GM18870 (cell line): ENCODE measurements at regions not wholly inside any gene's neighbourhood (a gene's known extent, or its start where the extent isn't known, plus 50 kb on each side); places are given as distances from the start of the nearest gene placed in this dataset.
"Not testable (repeated sequence)": the region's sequence is repeated elsewhere in the genome, so short reads cannot be mapped to it uniquely, and the experiment has no call there.

ENCODE experiments used
- ATAC-seq: cut with Tn5 transposase; IDR thresholded peaks from one replicate; pipeline ENCODE4 v1.9.1; 2021; ENCODE audit warnings: moderate library complexity; ENCODE audit not compliant: unreplicated experiment

DNA sequence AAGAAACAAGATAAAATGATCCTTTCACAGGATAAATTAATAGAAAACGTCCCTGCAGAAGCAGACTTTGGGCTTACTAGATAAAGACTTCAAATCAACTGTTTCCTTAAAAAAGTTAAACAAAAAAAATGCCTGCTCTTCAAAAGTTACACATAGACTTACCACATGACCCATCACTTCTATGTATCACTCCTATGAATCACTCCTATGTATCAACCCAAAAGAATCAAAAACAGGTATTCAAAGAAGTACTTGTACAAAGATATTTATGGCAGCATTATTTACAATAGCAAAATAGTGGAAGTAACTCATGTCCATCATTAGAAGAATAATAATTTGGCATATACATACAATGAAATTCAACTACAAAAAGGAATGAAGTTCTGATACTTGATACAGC is 56.3 kb upstream of the PRDM9 start:
- no peak for ATAC-seq

DNA sequence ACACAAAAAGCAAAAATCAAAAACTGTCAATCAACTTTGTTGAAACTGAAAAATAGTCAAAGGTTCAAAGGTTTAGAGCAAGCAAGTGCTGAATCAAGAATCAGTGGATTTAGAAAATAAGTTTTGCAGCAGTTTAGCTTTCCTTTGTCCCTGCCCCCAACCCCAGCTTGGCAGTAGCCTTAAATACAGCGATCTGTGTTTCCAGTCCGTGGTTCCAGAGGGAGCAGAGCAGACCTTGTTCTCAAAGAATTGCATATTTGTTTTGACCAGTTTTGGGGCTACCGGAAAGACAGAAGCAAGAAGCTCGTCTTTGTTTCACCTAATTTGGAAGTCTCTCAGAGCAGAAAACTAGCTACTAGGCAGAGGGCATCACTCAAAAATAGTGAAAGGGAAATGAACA is 57.2 kb upstream of the PRDM9 start:
- ATAC-seq = no peak

DNA sequence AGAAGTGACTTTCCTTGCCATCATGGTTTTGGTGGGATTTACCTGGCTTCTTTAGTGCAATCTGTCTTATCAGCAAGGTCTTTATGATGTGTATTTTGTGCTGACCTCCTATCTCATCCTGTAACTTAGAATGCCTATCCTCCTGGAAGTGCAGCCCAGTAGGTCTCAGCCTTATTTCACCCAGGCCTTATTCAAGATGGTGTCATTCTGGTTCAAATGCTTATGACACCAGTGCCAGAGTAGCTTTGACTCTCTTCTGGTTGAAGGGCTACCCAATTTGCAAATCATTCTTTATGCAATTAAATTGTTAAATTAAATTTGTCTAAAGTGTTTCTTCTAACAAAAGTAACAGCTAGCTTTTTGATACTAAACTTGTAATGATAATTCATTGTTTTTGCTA is 58.8 kb upstream of the PRDM9 start:
- ATAC-seq = no peak

DNA sequence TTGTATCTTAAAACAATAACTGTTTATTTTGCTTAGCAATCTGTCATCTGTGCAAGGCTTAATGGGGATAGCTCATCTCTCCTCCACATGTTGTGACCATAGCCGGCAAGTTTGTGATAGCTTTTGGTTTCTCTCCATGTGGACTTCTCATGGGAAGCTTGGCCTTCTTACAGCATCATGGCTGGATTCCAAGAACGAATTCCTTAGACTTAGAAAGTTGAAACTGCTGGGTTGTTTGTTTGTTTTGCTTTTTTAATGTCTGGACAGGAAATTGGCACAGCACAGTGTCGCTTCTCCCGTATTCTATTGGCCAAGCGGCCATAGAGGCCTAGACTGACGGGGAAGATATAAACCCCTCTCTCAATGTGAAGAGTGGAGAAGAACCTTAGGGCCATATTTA is 61.0 kb upstream of the PRDM9 start:
- ATAC-seq = no peak

DNA sequence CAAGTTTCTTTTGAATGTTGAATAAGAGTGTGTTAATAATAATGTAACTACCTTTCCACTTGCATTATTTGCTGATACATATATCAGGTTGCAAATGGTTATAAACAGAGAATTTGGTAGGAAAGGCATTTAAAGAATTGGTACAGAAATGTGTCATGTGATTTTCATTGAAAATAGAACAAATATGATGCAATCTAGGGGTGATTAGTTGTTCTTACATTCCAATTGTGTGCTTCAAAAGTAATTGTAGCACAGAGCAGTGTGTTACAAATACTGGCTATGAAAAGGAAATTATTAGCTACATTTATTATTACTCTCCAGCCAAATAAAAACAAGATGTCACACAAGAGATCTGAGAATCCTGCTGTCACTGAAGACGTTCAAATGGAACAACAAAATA is 61.8 kb upstream of the PRDM9 start:
- no peak for ATAC-seq

DNA sequence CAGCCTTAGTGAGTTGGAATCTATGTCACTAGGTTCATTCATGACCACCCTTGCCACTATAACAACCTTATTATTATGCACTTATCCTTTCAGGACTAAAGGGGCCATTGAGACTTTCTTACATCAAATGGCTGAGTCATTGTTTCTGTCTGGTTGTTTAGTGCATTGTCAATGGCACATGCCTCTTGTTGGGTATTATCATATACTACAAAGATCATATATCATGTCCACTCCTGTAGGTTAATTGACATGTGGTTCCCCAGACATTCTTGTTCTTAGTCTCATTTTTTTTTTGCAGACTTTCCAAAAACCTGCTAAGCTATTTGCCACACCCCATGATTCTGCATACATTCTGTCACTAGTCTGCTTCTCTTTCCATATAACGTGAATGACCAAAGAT is 66.7 kb upstream of the PRDM9 start:
- ATAC-seq = no peak

DNA sequence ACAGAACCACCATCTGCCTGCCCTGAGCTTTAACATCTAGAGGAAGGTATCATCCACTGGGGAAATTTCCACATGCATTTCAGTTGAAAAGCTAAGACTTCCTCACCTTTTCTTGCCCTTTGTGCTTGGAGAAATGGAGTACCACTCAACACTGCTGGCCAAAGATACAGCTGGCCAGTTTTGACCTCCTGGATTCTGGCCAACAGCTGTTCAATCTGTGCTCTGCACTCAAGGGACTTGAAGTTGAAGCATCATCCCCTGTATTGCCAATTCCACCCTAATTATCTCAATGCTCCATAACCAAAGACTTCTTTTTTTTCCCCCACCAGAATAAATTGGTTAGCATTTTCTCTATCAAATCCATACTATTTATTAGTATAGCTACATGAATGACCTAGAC is 70.4 kb upstream of the PRDM9 start:
- no peak for ATAC-seq

DNA sequence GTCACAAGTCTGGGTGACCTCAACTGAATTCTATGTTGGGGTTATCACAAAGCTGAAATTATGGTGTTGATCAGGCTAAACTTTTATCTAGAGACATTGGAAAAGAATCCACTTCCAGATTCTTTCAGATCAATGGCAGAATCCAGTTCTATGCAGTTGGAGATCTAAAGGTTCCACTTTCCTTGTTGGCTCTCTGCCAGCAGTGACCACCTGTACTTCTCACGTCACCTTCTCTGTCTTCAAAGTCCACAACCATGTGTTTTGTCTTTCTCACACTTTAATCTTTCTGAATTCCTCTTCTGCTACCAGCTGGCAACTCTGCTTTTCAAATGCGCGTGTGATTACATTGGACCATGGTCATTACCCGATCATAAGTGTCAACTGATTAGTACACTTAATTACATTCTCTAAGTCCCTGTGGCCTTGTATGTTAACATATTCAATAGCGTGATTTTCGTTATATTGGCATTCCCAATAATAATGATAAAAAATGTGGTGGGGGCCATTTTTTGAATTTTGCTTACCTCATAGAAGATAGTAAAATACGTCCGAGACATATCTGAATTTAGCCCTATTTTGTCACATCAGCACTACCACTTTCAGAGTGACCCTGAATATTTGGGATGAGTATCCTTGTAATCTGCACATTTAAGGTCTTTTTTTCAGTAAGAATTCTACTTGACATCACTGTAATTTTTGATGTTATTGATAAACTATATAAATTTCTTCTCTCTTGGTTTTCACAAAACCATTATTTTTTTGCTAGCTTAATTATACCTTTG is 73.7 kb upstream of the PRDM9 start:
- no peak for ATAC-seq

DNA sequence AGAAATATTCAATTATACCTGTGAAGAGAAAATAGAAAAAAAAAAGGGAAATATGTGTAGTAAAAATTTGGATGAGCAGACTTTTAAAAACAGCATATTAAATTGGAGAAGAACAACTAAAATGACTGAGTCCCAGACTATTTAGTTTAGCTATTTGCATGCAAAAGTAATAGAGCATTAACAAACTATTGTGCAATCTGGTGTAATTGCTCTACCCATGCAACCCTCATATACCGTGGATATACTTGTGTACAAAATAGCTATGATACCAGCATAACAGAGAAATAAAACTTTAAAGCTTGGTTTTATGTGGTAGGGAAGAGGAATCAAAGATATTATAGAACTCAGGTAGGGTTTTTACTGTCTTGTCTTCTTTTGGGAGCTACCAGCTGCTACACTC is 78.7 kb upstream of the PRDM9 start:
- no peak for ATAC-seq

DNA sequence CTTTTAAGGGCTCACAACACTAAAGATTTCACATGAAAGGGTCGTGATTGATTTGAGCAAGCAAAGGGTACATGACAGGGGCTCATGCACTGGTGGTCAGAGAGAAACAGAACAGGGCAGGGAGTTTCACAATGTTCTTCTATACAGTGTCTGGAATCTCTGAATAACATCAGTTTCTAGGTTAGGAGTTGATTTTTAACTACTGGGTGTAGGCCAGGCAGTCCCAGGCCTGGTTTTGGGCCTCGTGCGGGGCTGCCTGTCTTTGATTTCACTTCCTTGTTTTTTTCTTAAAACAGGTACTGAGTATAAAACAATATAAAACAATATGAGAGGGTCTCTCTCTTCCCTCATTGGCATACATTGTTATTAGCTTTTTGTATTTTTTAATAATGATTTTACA is 87.2 kb upstream of the PRDM9 start:
- ATAC-seq = not testable (repeated sequence)

DNA sequence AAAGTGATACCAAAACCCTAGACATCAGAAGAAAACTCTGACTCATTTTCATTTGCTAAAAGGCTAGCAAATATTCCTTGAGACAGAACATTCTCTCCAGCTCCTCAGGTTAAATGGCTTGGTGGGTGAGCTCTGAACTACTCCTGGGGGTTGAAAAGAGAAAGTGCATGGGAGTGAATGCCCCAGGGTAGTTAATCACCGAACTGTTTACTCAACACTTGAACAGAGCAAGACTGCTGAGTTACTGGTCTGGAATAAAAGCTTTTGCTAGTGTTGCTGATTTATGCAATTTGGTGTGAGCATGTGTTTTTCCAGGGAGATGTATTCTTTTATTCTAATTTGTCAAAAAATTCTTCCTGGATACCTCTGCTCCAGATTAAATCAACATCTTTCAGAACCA is 88.3 kb upstream of the PRDM9 start:
- no peak for ATAC-seq

DNA sequence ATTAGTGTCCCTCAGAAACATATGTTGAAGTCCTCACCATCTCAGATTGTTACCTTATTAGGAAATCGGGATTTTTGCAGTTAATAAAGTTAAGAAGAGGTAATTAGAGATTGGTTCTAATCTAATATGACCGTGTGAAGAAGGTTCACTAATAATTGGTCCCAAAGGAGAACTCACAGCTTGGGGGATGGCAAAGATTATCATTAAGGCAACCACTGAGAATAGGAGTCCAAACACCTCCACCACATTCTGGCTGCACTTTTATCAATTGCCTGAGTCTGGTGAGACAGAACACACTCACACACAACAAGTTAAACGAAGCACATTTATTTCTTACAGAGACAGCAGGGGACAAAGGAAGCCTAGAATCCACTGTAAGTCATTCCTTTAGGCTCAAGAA is 94.9 kb upstream of the PRDM9 start:
- ATAC-seq = no peak

DNA sequence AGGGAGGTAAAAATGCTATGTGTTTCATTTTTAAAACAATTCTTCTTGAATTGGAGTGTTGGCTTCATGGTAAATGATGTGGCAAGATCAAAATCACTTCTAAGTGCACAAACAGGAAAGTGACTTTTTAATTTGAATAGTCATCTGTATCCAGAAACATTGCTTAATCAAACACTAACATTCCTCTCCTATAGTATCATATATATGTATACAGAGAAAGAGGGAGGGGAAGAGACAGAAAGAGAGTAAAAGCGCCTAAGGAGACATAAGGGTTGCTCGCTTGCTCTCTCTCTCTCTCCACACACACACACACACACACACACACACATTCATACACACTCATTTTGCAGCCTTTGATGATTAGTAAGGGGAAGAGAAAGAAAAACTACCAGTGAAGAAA is 95.4 kb upstream of the PRDM9 start:
- ATAC-seq = no peak

DNA sequence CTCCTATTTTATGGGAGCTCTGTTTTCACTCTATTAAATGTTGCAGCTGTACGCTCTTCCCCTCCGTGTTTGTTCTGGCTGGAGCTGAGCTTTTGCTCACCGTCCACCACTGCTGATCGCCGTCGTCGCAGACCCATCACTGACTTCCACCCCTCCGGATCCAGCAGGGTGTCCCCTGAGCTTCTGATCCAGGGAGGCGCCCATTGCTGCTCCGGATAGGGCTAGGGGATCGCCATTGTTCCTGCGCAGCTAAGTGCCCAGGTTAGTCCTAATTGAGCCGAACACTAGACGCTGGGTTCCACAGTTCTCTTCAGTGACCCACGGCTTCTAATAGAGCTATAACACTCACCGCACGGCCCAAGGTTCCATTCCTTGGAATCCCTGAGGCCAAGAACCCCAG is 96.2 kb upstream of the PRDM9 start:
- ATAC-seq = no peak

DNA sequence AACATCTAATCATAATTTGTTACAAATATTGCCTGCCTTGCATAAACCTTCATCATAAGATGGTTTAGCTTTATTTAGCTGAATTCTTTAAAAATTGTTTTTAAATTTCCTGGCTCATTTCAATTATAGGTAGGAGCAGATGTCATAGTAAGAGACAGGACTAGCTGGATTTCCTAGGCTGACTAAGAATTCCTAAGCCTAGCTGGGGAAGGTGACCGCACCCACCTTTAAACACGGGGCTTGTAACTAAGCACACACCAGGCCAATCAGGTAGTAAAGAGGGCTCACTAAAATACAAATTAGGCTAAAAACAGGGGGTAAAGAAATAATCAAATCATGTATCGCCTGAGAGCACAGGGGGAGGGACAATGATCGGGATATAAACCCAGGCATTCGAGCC is 96.6 kb upstream of the PRDM9 start:
- ATAC-seq = not testable (repeated sequence)

DNA sequence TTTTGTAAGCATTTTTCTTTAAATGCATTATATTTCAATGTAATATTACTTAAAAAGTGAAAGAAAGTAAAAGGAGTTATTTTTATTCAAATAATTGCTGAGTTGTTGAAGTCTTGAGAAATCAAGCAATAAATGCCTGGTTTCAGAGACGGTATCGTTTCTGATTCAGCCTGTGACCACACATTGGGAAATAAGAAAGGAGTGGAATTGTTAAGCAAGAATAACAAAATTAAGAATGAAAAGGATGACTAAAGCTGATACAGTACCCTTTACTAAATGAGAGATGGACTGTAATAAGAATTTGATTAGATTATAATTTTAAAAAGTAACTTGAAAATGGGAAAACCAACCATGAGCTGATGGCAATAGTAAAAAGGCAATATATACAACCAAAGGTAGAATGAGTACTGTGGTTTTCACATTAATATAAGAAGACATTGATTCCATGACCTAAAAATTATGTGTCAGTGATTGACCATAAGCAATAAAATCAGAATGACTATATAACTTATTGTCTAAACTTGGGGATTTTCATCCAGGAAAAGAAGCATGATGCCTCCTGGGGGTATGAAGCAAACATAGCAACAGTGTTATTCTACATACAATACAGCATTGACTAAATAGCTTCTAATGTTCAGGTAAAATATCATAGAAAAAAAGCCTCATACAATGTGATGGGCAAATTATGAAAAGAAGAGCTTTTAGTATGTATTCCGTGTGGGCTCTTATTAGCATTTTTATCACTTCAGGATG is 101.9 kb upstream of the PRDM9 start:
- ATAC-seq = no peak

DNA sequence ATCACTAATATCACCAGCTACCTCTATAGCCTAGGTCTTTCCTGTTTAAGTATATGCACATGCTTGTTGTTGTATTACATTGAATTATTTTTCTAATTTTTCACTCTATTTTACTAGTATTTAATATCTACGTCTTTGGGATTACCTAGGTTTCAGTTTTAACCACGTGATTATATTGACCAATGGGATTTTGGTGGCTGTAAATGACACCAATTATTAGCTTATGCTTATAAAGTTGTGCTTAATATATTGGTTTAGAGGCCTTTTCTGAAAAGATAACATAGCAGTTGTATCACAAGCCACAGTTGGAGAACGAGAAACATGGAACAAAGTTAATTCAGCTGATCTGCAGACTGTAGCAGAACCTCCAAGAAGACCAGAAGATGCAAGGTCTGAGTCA is 104.8 kb upstream of the PRDM9 start:
- ATAC-seq = no peak

DNA sequence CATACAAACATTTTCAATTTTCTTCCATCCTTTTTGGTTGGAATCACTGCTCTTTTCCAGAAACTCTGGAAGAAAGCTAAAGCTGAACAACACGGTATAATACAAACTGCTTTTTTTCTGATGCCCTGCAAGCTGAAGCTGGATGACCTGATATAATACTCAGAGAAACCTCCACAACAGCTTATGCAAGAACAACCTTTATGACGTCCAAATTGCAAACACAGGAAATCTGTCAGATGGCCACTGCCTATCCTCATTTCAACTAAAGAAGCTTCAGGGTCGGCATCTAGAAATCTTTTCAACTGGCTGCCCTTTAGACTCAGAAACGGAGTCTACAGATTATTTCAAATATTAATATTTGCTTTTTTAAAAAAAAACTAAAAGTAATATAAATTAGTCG is 106.5 kb upstream of the PRDM9 start:
- ATAC-seq = no peak

DNA sequence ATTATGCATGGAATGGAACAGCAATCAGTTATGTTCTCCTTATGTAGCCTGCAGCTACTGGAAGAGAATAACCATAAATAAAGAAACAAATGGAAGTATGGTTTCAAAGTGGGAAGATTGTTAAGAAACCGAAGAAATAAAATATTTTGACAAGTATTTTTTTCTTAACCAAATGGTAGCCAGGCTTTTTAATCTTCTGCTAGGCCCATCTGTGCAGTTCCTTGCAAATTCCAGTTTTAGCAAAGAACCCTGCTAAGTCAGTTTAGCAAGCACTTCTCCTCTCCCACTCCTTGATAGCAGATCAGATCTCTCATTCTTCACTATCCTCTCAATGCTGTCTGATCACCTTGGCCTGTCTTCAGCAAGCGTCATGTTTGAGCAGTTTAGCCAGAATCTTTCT is 111.1 kb upstream of the PRDM9 start:
- ATAC-seq = no peak

DNA sequence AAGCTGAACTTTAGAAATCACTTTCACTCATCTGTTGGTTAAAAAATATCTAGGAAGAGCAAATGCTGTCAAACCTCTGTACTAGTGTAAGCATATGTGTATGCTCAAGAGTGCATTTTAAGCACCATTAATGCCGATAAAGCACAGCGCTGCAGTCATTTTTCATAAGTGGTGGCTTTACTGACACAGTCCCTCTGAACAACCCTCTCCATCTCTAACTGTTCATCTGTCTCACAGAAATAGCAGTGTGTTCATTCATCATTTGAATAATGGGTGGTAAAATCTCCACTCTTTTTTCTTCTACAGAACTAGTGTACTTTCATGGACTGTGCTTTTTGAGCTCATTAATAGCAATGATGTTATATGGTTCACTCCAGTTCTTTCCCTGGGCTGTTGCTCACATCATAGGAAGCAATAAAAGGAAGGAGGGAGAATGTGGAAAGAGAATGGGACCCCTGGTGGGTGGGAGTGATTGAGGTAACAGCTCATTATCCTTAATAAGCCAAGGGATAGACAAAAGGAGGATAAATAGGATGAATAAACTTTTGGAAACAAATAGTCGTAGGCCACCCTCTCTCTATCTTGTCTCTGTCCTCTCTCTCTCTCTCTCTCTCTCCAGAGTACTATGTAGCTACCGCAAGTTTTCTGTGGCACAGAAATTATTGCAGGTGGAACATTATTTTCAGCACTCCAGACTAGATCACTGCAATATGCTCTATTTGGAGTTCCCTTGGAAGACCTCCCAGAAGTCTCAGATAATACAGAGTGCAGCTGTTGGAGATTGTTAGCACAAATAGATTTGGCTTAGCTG is 117.9 kb upstream of the PRDM9 start:
- ATAC-seq = no peak

DNA sequence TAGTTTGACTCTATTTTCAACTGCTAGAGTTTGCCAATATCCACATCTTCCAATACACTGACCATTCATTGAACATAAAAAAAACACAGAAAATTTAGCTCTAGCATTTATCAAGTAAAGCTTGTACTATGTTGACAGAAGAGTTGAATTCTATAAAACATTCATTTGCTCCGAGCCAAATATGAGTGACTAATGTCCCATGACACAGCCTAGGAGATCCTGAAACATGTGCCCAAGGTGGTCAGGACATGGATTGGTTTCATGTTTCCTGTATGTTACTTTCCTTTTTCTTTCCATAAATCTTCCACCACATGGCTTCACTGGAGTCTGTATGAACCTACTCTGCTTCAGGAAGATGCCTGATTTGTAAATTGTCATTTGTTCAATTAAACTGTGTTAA is 122.4 kb upstream of the PRDM9 start:
- ATAC-seq = no peak

DNA sequence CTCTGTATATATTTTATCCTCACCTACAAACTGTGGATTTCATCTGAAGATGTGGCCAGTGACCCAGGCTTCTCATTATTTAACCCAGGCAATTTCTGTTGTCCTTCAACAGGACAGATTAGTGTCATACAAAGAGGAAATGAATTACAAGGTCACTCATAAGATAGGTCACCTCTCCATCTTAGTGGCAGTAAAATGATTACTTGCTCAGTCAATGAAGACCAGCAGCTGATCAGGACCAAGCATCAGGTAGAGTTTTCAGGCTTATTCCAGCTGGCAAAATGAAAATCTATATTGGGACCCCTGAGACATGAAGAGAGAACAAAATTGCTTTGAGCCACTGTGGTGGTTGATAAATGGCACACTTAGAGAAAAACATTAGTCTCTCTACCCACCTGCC is 135.2 kb upstream of the PRDM9 start:
- ATAC-seq = no peak
